ENCODE measurements at regions not wholly inside any gene's neighbourhood (a gene's known extent, or its start where the extent isn't known, plus 50 kb on each side); places are given as distances from the start of the nearest gene placed in this dataset.

DNA sequence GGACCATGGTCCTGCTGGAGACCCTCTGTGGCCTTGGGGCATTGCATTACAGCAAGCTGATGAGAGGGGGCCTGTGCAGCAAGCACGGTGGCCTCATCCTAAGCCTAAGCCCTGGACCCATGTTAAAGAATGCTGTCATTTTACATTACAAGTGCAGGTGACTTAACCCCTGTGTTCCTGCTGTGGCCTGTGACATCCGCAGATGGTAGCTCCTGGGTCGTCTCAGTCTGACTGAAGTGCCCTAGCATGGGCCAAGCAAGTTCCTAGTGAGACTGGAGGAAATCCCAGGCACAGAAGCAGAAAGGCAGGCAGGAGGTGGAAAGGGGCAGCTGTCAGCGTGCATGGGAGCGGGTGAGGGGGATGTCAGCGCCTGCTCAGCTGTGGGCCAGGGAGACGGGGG, 252.4 kb downstream of the FNDC1 start:
- Histone ChIP-seq H3K36me3 (no peaks in the 10 kb centered on the region), H3K4me3 (no peak overlapping the region), H3K4me1 (no peaks in the 10 kb centered on the region), H3K27me3 (no peaks in the 10 kb centered on the region), H3K9me3 (no peaks in the 10 kb centered on the region), H3K27ac (no peak overlapping the region)
- DNase-seq: no peak
- in situ Hi-C loops (cut with MboI; ENCODE audit: low pct_ligation_motif_present in 1 of 4, low pct_unique_long_range_greater_than_20kb in 1 of 4, low sequenced_read_pairs in 3 of 4) (no loop called here), intact Hi-C loops (cut with DNase I; ENCODE audit: low total_unique reads) (no loop called here)
- 79% methylated on average over 7 of the region's 7 CpGs; no CpG with 5 or more reads in 1 of the 2 donors for WGBS, 2 donors (ENCODE audit: low coverage in 1 of 2)
- TF ChIP-seq EP300 (IDR thresholded peaks at IDR 0.05; ENCODE audit: low read depth) (no peak), POLR2A (IDR thresholded peaks at IDR 0.05) (no peak), POLR2AphosphoS5 (IDR thresholded peaks at IDR 0.05) (no peak)
- TF ChIP-seq, protein P1, sequence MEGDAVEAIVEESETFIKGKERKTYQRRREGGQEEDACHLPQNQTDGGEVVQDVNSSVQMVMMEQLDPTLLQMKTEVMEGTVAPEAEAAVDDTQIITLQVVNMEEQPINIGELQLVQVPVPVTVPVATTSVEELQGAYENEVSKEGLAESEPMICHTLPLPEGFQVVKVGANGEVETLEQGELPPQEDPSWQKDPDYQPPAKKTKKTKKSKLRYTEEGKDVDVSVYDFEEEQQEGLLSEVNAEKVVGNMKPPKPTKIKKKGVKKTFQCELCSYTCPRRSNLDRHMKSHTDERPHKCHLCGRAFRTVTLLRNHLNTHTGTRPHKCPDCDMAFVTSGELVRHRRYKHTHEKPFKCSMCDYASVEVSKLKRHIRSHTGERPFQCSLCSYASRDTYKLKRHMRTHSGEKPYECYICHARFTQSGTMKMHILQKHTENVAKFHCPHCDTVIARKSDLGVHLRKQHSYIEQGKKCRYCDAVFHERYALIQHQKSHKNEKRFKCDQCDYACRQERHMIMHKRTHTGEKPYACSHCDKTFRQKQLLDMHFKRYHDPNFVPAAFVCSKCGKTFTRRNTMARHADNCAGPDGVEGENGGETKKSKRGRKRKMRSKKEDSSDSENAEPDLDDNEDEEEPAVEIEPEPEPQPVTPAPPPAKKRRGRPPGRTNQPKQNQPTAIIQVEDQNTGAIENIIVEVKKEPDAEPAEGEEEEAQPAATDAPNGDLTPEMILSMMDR (IDR thresholded peaks at IDR 0.05): no peak

DNA sequence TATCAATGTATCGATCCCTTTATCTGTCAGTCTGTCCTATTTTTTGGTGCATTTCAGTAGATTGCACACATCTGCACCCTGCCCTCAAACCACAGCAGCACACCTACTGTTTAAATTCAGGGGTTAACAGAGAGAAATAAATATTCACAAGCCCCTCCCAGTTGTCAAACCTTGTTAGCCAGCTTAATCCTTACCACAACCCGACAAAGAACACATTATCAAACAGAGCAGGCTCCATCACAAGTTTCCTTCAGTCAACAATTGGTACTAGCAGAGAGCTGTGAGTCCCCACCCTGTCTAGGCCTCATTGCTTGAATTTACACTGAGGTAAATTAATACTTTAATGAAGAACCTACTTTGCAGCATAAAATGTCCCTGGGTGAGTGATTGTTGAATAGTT, 249.8 kb downstream of the FNDC1 start:
- WGBS, 2 donors (ENCODE audit: low coverage in 1 of 2): 46 to 71% methylated on average over 1 to 2 of the region's 2 CpGs
- H3K9me3 ChIP-seq: peaks cover 12 to 14% of the 10 kb centered on the region in 2 donors
- intact Hi-C loops (cut with DNase I; ENCODE audit: low total_unique reads) (no loop called here), in situ Hi-C loops (cut with MboI; ENCODE audit: low pct_ligation_motif_present in 1 of 4, low pct_unique_long_range_greater_than_20kb in 1 of 4, low sequenced_read_pairs in 3 of 4) (no loop called here)
- TF ChIP-seq POLR2A (IDR thresholded peaks at IDR 0.05) (no peak), EP300 (IDR thresholded peaks at IDR 0.05; ENCODE audit: low read depth) (no peak), POLR2AphosphoS5 (IDR thresholded peaks at IDR 0.05) (no peak)
- TF ChIP-seq, protein P1 (IDR thresholded peaks at IDR 0.05): no peak
- H3K27ac ChIP-seq: no peak overlapping the region
- DNase-seq: no peak
- H3K4me3 ChIP-seq: no peak overlapping the region
- H3K4me1 ChIP-seq: no peaks in the 10 kb centered on the region
- H3K36me3 ChIP-seq: no peaks in the 10 kb centered on the region
- no peaks in the 10 kb centered on the region for H3K27me3 ChIP-seq

DNA sequence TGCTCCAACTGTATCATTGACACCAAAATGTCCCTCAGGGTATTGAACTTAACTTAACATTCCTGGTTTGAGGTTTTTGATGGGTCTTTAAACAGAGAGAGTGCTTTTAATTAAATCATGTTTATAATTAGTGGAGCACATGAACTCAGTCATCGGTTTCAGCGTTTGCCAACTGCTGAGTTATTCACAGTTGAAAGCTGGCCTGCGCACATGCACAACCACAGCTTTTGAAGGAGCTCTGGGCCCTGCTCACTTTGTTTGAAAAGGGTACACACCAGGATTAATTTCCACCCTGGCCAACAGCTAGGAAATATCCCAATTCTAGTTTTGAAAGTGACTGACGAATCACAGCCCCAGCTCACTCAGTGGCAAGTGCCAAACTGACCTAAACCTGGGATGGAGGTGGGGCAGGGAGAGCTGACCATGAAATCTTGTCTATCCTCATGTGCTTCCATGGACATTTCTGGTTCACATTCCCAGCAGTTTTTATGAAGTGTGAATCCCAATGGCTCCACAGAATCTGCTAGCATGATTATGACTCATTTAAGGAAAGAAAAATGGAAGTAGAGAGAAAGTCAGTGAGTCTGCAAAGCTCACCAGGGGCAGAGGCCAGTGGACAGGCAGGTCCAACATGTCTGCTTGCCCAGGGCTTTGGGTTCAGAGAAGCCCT, 247.8 kb downstream of the FNDC1 start:
- 86 to 92% methylated on average over 2 to 4 of the region's 4 CpGs for WGBS, 2 donors (ENCODE audit: low coverage in 1 of 2)
- no peak overlapping the region for H3K4me3 ChIP-seq
- no peak overlapping the region for H3K27ac ChIP-seq
- H3K27me3 ChIP-seq: no peaks in the 10 kb centered on the region
- intact Hi-C loops (cut with DNase I; ENCODE audit: low total_unique reads): no loop called here
- DNase-seq: no peak
- in situ Hi-C loops (cut with MboI; ENCODE audit: low pct_ligation_motif_present in 1 of 4, low pct_unique_long_range_greater_than_20kb in 1 of 4, low sequenced_read_pairs in 3 of 4): no loop called here
- peaks cover 12 to 14% of the 10 kb centered on the region in 2 donors for H3K9me3 ChIP-seq
- no peak for TF ChIP-seq EP300 (IDR thresholded peaks at IDR 0.05; ENCODE audit: low read depth)
- TF ChIP-seq, protein P1 (IDR thresholded peaks at IDR 0.05): no peak
- no peak for TF ChIP-seq POLR2A (IDR thresholded peaks at IDR 0.05)
- TF ChIP-seq POLR2AphosphoS5 (IDR thresholded peaks at IDR 0.05): no peak
- no peaks in the 10 kb centered on the region for H3K4me1 ChIP-seq
- H3K36me3 ChIP-seq: no peaks in the 10 kb centered on the region

DNA sequence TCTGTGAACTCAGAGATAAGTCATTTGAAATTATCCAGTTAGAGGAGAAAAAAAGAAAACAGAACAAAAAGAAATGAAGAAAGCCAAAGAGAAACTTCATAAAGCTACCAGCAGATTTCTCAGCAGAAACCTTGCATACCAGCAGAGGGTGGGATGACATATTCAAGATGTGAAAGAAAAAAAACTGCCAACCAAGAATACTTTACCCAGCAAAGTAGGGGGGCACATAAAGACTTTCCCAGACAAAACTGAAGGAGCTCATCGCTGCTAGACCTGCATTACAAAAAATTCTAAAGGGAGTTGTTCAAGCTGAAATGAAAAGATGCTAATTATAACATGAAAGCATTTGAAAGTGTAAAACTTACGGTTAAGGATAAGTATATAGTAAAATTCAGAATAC, 246.3 kb downstream of the FNDC1 start:
- no peaks in the 10 kb centered on the region for H3K27me3 ChIP-seq
- intact Hi-C loops (cut with DNase I; ENCODE audit: low total_unique reads): no loop called here
- H3K27ac ChIP-seq: no peak overlapping the region

More for the DNA sequence above, 246.3 kb downstream of the FNDC1 start:
- Histone ChIP-seq H3K9me3 (peaks cover 12 to 14% of the 10 kb centered on the region in 2 donors), H3K36me3 (no peaks in the 10 kb centered on the region), H3K4me3 (no peak overlapping the region), H3K4me1 (no peaks in the 10 kb centered on the region)
- in situ Hi-C loops (cut with MboI; ENCODE audit: low pct_ligation_motif_present in 1 of 4, low pct_unique_long_range_greater_than_20kb in 1 of 4, low sequenced_read_pairs in 3 of 4): no loop called here
- TF ChIP-seq POLR2AphosphoS5 (IDR thresholded peaks at IDR 0.05) (no peak), POLR2A (IDR thresholded peaks at IDR 0.05) (no peak), EP300 (IDR thresholded peaks at IDR 0.05; ENCODE audit: low read depth) (no peak)
- DNase-seq: no peak
- 58 to 75% methylated on average over 2 of the region's 2 CpGs for WGBS, 2 donors (ENCODE audit: low coverage in 1 of 2)

Data from transverse colon (tissue), 4 donors.